Activated CD8-positive, alpha-beta T cell treated with anti-CD3 and anti-CD28 coated beads, Interleukin-2, amount 10 ng/mL, durations not matched to agents 7 days and 5 days (primary cell): ENCODE measurements at regions not wholly inside any gene's neighbourhood (a gene's known extent, or its start where the extent isn't known, plus 50 kb on each side); places are given as distances from the start of the nearest gene placed in this dataset.

Experiments used
- ATAC-seq: fragments of 150-1000 bp; cut with Tn5 transposase; one replicate; pipeline ENCODE4 v1.10.0; 2021; ENCODE audit warnings: moderate library complexity
- CTCF ChIA-PET: fragments of 350-600 bp; sonication (Branson Sonifier 250); formaldehyde crosslinking; loops from one replicate; lab custom pipeline; 2021; ENCODE audit warnings: antibody characterized with exemption; lab: Charles Lee
- POLR2A ChIA-PET: fragments of 350-600 bp; sonication (Branson Sonifier 250); formaldehyde crosslinking; loops from one replicate; lab custom pipeline; 2021; ENCODE audit warnings: antibody characterized with exemption; lab: Charles Lee
- DNase-seq: peaks from one replicate; pipeline ENCODE4 v3.0.0-alpha.2; 2020
- H3K27ac Mint-ChIP-seq: one replicate; pipeline ENCODE4 v1.8.0; 2021; ENCODE audit warnings: mild to moderate bottlenecking, mixed read lengths
- H3K27me3 Mint-ChIP-seq: one replicate; pipeline ENCODE4 v1.8.0; 2021; ENCODE audit warnings: low read depth, mixed read lengths
- H3K36me3 Mint-ChIP-seq: one replicate; pipeline ENCODE4 v1.8.0; 2021; ENCODE audit warnings: low read depth, mixed read lengths
- H3K4me1 Mint-ChIP-seq: one replicate; pipeline ENCODE4 v1.8.0; 2021; ENCODE audit warnings: low read depth, mixed read lengths
- H3K4me3 Mint-ChIP-seq: one replicate; pipeline ENCODE4 v1.8.0; 2021; ENCODE audit warnings: mild to moderate bottlenecking, mixed read lengths
- H3K9me3 Mint-ChIP-seq: one replicate; pipeline ENCODE4 v1.8.0; 2022; ENCODE audit warnings: mixed read lengths; ENCODE audit not compliant: insufficient read depth

DNA sequence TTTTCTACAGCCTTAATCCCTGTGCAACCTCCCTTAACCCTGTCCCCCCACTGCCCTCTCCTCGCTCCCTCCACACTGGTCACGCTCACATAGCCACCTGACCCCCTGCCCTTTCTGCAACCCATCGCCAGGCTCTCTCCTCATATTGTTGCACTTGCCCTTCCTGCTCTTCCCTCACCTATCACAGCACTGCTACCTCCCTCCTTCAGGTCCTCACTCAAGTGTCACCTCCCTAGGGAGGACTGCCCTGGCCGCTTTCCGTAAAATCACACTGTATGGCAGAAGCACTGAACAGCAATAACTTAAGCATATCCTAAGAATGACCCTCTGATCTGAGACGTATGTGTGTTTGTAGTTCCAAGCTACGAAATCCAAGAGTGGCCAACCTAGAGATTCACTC lies 406.0 kb downstream of the SIPA1L2 start:
- Mint-ChIP-seq H3K9me3 (no peaks in the 10 kb centered on the region), H3K4me3 (no peak overlapping the region), H3K36me3 (no peaks in the 10 kb centered on the region), H3K27me3 (no peaks in the 10 kb centered on the region), H3K4me1 (peaks cover 9% of the 10 kb centered on the region), H3K27ac (no peak overlapping the region)
- ATAC-seq = no peak
- POLR2A ChIA-PET = no interaction called here
- CTCF ChIA-PET = no interaction called here
- no peak for DNase-seq

DNA sequence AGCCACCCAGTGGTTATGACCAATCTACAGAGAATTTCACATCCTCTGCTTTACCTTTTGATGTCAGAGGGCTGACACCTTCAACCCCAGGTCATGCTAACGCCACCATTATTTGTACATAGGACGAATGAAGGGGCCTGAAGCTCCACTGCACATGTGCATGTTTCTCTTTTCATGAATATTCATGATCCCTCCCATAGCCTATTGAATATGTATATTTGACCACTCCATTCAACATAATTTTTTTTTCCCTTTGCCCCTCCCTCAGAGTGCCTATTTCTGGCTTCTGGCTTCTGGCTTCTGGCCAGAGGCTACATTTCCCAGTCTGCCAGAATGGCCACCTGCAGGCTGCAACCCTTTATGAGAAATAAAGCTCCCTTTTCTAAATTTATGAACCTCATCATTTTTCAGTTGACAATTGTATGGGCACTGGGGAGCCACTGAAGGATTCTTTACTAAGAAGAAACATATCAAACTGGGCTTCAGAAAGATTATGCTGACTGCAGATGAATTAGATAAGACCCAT lies 406.7 kb downstream of the SIPA1L2 start:
- ChIA-PET CTCF (no interaction called here), POLR2A (no interaction called here)
- no peak overlapping the region for H3K27ac Mint-ChIP-seq
- H3K4me1 Mint-ChIP-seq = peaks cover 9% of the 10 kb centered on the region
- no peak overlapping the region for H3K4me3 Mint-ChIP-seq
- no peaks in the 10 kb centered on the region for H3K36me3 Mint-ChIP-seq
- H3K9me3 Mint-ChIP-seq = no peaks in the 10 kb centered on the region
- DNase-seq (no peak), ATAC-seq (no peak)
- no peaks in the 10 kb centered on the region for H3K27me3 Mint-ChIP-seq

DNA sequence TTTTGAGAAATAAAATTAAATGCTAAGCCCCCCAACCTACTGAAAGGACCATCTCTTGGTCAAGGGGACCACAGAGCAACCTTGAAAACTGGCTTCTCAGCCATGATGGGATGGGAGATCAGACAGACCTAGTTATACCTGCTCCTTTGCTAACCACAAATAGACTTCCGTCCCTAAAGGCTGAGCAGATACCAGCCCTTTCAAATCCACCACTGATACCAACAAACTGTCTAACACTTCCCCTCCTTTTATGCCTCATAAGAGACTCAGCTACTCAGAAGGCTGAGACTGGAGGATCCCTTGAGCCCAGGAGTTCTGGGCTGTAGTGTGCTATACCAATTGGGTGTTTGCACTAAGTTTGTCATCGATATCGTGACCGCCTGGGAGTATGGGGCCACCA lies 407.3 kb downstream of the SIPA1L2 start:
- peaks cover 9% of the 10 kb centered on the region for H3K4me1 Mint-ChIP-seq
- no peaks in the 10 kb centered on the region for H3K9me3 Mint-ChIP-seq
- POLR2A ChIA-PET = no interaction called here
- no peaks in the 10 kb centered on the region for H3K27me3 Mint-ChIP-seq
- CTCF ChIA-PET = no interaction called here
- DNase-seq (no peak), ATAC-seq (no peak)
- no peak overlapping the region for H3K27ac Mint-ChIP-seq
- no peaks in the 10 kb centered on the region for H3K36me3 Mint-ChIP-seq
- no peak overlapping the region for H3K4me3 Mint-ChIP-seq

DNA sequence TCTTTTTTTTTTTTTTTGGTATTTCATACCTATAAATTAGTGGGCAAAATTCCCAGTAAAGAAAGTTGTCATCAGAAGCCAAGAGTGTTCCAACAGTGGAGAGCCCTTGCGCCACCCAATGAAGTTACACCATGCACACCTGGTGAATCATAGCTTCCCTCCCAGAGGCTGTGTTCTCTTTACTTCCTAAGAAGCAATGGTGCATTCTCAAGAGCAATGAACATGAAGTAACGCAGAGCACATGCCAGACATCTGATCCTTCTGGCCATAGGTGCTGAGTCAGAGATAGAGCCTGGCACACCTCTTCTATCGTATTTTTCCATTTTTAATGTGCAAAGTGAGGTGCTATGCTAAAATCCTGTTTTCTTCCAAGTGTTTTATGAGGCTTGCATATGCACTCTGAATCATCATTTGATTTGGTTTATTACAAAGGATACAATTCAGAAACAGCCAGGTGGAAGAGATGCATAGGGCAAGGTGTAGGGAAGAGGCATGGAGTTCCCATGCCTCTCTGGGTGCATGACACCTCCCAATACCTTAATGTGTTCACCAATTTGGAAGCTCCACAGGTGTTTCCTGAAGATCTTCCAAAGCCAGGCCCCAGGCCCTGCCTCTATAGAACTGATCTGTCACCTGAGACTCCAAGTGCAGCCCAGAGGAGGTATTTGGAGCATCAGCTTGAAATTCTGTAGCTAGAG lies 408.0 kb downstream of the SIPA1L2 start:
- DNase-seq (no peak), ATAC-seq (no peak)
- ChIA-PET CTCF (no interaction called here), POLR2A (no interaction called here)
- Mint-ChIP-seq H3K4me3 (no peak overlapping the region), H3K27ac (no peak overlapping the region), H3K36me3 (no peaks in the 10 kb centered on the region), H3K9me3 (no peaks in the 10 kb centered on the region), H3K4me1 (peaks cover 9% of the 10 kb centered on the region), H3K27me3 (no peaks in the 10 kb centered on the region)

DNA sequence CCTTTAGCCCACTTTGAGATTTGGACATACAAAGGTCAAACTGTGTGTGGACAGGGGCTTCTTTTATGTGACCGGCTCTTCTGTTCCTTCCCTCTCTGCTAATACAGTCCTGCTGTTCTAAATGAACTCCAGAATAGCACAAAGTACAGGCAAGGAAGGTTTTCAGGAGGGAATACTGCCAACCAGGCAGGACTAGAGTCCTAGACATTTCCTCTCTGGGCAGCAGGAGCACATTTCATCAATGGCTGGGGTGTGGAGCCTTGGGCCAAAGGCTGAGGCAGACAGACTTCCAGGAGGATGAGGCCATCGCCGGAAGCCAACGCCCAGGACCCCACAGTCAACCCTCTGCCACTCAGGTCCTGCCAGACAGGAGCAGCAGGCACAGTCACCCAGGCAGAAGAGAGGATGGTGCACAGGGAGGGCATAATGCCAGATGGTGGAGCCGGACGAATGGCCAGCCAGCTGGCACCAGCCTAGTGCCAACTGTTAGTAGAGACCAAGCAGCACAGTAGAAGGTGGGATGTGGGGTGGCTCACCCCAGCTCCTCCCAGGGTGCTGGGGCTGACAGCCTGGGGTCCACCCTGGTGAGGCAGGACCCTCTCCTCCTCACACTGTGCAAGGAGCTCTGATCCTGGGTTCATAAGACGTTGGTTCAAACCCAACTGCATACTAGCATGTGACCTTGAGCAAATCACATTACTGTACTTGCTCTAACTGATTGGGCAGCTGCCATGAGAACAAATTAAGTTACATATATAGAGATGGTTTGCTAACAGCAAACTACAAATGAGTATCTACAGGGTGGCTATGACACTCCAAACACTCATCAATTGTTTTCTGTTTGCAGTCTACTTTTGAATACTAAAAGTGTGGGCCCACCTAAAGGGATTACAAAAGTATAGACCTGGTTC lies 410.7 kb downstream of the SIPA1L2 start:
- H3K36me3 Mint-ChIP-seq = no peaks in the 10 kb centered on the region
- POLR2A ChIA-PET = no interaction called here
- no peak overlapping the region for H3K27ac Mint-ChIP-seq
- no peak overlapping the region for H3K4me3 Mint-ChIP-seq
- H3K9me3 Mint-ChIP-seq = no peaks in the 10 kb centered on the region
- no peaks in the 10 kb centered on the region for H3K4me1 Mint-ChIP-seq
- CTCF ChIA-PET = interaction anchor here (1.9 kb wide), 1 partner anchor 8 kb away, joined by 4 read pairs; no protein-coding TSS in a partner anchor
- DNase-seq (no peak), ATAC-seq (no peak)
- H3K27me3 Mint-ChIP-seq = no peaks in the 10 kb centered on the region

GRCh38 chr1:232213928-232214327 lies 416.0 kb downstream of the SIPA1L2 start:
- DNase-seq (no peak), ATAC-seq (no peak)
- H3K27ac Mint-ChIP-seq = no peak overlapping the region
- H3K4me1 Mint-ChIP-seq = no peaks in the 10 kb centered on the region
- CTCF ChIA-PET = no interaction called here
- H3K4me3 Mint-ChIP-seq = no peak overlapping the region
- H3K9me3 Mint-ChIP-seq = no peaks in the 10 kb centered on the region
- peaks cover 4% of the 10 kb centered on the region for H3K27me3 Mint-ChIP-seq
- no peaks in the 10 kb centered on the region for H3K36me3 Mint-ChIP-seq
- POLR2A ChIA-PET = no interaction called here

- Mint-ChIP-seq H3K9me3 (no peaks in the 10 kb centered on the region), H3K27me3 (peaks cover 4% of the 10 kb centered on the region), H3K4me3 (no peak overlapping the region), H3K27ac (no peak overlapping the region), H3K4me1 (no peaks in the 10 kb centered on the region), H3K36me3 (no peaks in the 10 kb centered on the region)
- ATAC-seq (no peak), DNase-seq (no peak)
- ChIA-PET POLR2A (no interaction called here), CTCF (no interaction called here)
Measured at GRCh38 chr1:232212253-232212652, 417.7 kb downstream of the SIPA1L2 start.

- ChIA-PET POLR2A (no interaction called here), CTCF (interaction anchor here (1.0 kb wide), 1 partner anchor 16 kb away, joined by 3 read pairs; no protein-coding TSS in a partner anchor)
- Mint-ChIP-seq H3K4me3 (no peak overlapping the region), H3K4me1 (no peaks in the 10 kb centered on the region), H3K9me3 (no peaks in the 10 kb centered on the region), H3K27me3 (peaks cover 4% of the 10 kb centered on the region), H3K27ac (no peak overlapping the region), H3K36me3 (no peaks in the 10 kb centered on the region)
- ATAC-seq (no peak), DNase-seq (no peak)
Measured at GRCh38 chr1:232211149-232211548, 418.8 kb downstream of the SIPA1L2 start.

DNA sequence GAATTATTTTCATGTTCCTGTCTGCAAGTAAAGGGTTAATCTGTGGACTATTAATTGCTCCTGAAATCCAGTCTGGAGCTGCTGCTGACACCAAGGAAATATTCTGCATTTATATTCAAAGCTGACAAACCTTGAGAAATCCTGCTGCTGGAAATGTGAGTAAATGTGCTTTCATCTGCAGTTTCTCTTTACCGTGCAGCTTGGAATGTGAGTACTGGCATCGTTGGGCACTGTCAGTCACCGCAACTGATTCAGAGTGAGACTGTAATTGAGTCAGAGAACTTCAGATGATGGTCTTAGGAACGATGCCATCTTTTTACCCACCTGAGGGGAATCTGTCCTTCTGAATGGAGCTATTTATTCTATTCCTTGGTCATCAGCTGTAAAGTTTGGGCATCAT lies 420.6 kb downstream of the SIPA1L2 start:
- H3K27me3 Mint-ChIP-seq = peaks cover 4% of the 10 kb centered on the region
- DNase-seq (no peak), ATAC-seq (no peak)
- H3K4me1 Mint-ChIP-seq = no peaks in the 10 kb centered on the region
- H3K9me3 Mint-ChIP-seq = no peaks in the 10 kb centered on the region
- CTCF ChIA-PET = no interaction called here
- H3K27ac Mint-ChIP-seq = no peak overlapping the region
- no peak overlapping the region for H3K4me3 Mint-ChIP-seq
- H3K36me3 Mint-ChIP-seq = no peaks in the 10 kb centered on the region
- POLR2A ChIA-PET = no interaction called here

DNA sequence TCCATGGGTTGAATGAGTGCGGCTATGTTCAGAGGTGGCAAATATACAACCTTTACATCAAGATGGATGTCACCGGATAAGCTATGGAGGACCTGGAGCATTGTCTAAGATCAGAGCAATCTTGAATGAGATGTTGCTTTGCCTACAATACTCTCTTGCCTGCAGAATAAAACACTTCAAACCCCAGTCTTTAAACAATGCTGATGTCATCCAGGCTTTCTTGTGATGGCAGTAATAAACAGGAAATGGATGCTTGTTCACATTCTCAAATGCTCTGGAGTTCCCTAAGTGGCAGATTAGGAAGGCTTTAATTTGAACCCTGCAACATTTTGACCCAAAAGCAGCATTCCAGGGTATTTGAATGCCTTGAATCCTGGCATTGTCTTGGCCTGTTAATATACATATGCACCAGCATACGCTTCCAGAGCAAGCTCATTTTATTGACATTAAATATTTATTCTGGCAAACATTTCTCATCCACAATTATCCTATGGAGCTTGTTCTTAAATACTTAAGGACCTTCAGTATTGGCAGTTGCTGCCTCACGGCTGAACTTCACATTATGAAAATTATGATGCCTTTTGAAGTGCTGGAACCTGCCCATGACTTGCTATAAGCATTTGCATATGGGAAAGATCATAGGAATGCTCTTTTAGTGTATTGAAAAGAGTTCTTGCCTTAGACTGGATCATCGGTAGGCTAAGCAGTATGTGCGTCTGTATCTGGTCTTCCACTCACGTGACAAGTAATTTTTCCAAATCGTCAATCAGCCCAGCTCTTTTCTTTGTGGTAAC lies 422.7 kb downstream of the SIPA1L2 start:
- POLR2A ChIA-PET = no interaction called here
- H3K9me3 Mint-ChIP-seq = peaks cover 4% of the 10 kb centered on the region
- H3K4me3 Mint-ChIP-seq = no peak overlapping the region
- no peaks in the 10 kb centered on the region for H3K36me3 Mint-ChIP-seq
- CTCF ChIA-PET = no interaction called here
- H3K4me1 Mint-ChIP-seq = no peaks in the 10 kb centered on the region
- DNase-seq = no peak
- peaks cover 4% of the 10 kb centered on the region for H3K27me3 Mint-ChIP-seq
- no peak overlapping the region for H3K27ac Mint-ChIP-seq
- no peak for ATAC-seq

- ChIA-PET POLR2A (no interaction called here), CTCF (no interaction called here)
- no peak for DNase-seq
- no peaks in the 10 kb centered on the region for H3K36me3 Mint-ChIP-seq
- H3K4me1 Mint-ChIP-seq = no peaks in the 10 kb centered on the region
- no peak for ATAC-seq
- no peak overlapping the region for H3K4me3 Mint-ChIP-seq
- H3K27me3 Mint-ChIP-seq = no peaks in the 10 kb centered on the region
- H3K27ac Mint-ChIP-seq = no peak overlapping the region
- H3K9me3 Mint-ChIP-seq = peaks cover 6% of the 10 kb centered on the region
Measured at GRCh38 chr1:232204269-232204668, 425.7 kb downstream of the SIPA1L2 start.
